ENCODE measurements at regions not wholly inside any gene's neighbourhood (a gene's known extent, or its start where the extent isn't known, plus 50 kb on each side); places are given as distances from the start of the nearest gene placed in this dataset.

- intact Hi-C loops (cut with micrococcal nuclease): no loop called here
- no peaks in the 10 kb centered on the region for H3K9me1 ChIP-seq (replicated peaks; ENCODE audit: control insufficient read depth, extremely low read depth, insufficient read depth, low read length)
- POLR2A ChIA-PET: interaction anchor here (1.0 kb wide), 1 partner anchor 19 kb away, joined by 3 read pairs; no protein-coding TSS in a partner anchor
Observed at GRCh38 chr6:43992126-43992663, 135.1 kb downstream of the MRPL14 start.

More at GRCh38 chr6:43992126-43992663, 135.1 kb downstream of the MRPL14 start:
- dilution Hi-C loops (cut with MboI; ENCODE audit: extremely low pct_ligation_motif_present, low sequenced_read_pairs): no loop called here
- Histone ChIP-seq H3K79me2 (ENCODE audit: control insufficient read depth, insufficient read depth, low read length) (no peaks in the 10 kb centered on the region), H2AFZ (ENCODE audit: low read depth, low read length) (no peak overlapping the region), H3K9ac (replicated peaks; ENCODE audit: extremely low read depth, insufficient read depth, low read length) (no peak overlapping the region), H3K9me3 (replicated peaks; ENCODE audit: control insufficient read depth, insufficient read depth, low read length) (no peaks in the 10 kb centered on the region), H3K27ac (ENCODE audit: insufficient read depth, low read depth, low read length) (no peak overlapping the region), H3K27me3 (ENCODE audit: control insufficient read depth in 2 of 2, insufficient read depth in 2 of 2, low read length in 2 of 2) (peaks cover 0 to 2% of the 10 kb centered on the region in 2 experiments), H3K4me1 (ENCODE audit: control insufficient read depth, extremely low read depth, insufficient read depth, low read length) (no peaks in the 10 kb centered on the region), H3K36me3 (ENCODE audit: control insufficient read depth in 2 of 2, extremely low read depth in 1 of 2, insufficient read depth in 2 of 2, low read length in 2 of 2) (no peaks in the 10 kb centered on the region), H3K4me2 (ENCODE audit: insufficient read depth, low read length) (no peak overlapping the region), H3K4me3 (replicated peaks in 1 of 3; ENCODE audit: insufficient read depth in 1 of 3, low read depth in 1 of 3, low read length in 3 of 3) (no peak overlapping the region), H4K20me1 (replicated peaks; ENCODE audit: control insufficient read depth, extremely low read depth, insufficient read depth, low read length) (no peaks in the 10 kb centered on the region)
- CTCF ChIA-PET: interaction anchor here (1.4 kb wide), 1 partner anchor 87 kb away, joined by 4 read pairs; no protein-coding TSS in a partner anchor
- FAIRE-seq (no peak), DNase-seq (ENCODE audit: low read depth, low spot score) (no peak)
- BruUV-seq (replicated peaks): no TSS peak
- TF ChIP-seq JUN (IDR thresholded peaks at IDR 0.05; ENCODE audit: borderline replicate concordance, insufficient read depth, insufficient read length, low read depth) (no peak), CTCF (IDR thresholded peaks at IDR 0.05; ENCODE audit: extremely low read depth in 1 of 2, insufficient read depth in 1 of 2, low read depth in 1 of 2, low read length in 2 of 2) (no peak), POLR2A (IDR thresholded peaks at IDR 0.05; ENCODE audit: low read depth, low read length) (no peak), POLR2AphosphoS5 (IDR thresholded peaks at IDR 0.05; ENCODE audit: insufficient read depth, low read depth, low read length) (no peak)

Data from endothelial cell of umbilical vein (primary cell).